ENCODE measurements at regions not wholly inside any gene's neighbourhood (a gene's known extent, or its start where the extent isn't known, plus 50 kb on each side); places are given as distances from the start of the nearest gene placed in this dataset.
"Not testable (repeated sequence)": the region's sequence is repeated elsewhere in the genome, so short reads cannot be mapped to it uniquely, and the experiment has no call there.

- no peaks in the 10 kb centered on the region for H3K9me3 Mint-ChIP-seq
- H3K4me3 Mint-ChIP-seq: no peak overlapping the region
- POLR2A ChIA-PET: interaction anchor here (1.5 to 2.1 kb wide), 2 partner anchors 62 to 64 kb away, joined by 3 to 11 read pairs; no protein-coding TSS in a partner anchor
- no peak overlapping the region for H3K27ac Mint-ChIP-seq
- no peak for TF ChIP-seq CTCF (IDR thresholded peaks at IDR 0.05)
- ATAC-seq (ENCODE audit: low read depth): no peak
- no peak for DNase-seq
- H3K4me1 Mint-ChIP-seq: peaks cover 83% of the 10 kb centered on the region
- intact Hi-C loops (cut with micrococcal nuclease): no loop called here
- peaks cover 13% of the 10 kb centered on the region for H3K36me3 Mint-ChIP-seq (ENCODE audit: low read depth)
- H3K27me3 Mint-ChIP-seq: no peaks in the 10 kb centered on the region
- CTCF ChIA-PET: no interaction called here
These were observed 69.3 kb upstream of the TNRC6B start for GRCh38 chr22:40108396-40108795.

- DNase-seq; H3K4me3 Mint-ChIP-seq; ATAC-seq (ENCODE audit: low read depth); H3K27ac Mint-ChIP-seq; H3K27me3 Mint-ChIP-seq; CTCF ChIA-PET; intact Hi-C loops (cut with micrococcal nuclease); H3K9me3 Mint-ChIP-seq: not testable (repeated sequence)
- POLR2A ChIA-PET: interaction anchor here (1.5 to 2.1 kb wide), 2 partner anchors 62 to 65 kb away, joined by 3 to 11 read pairs; no protein-coding TSS in a partner anchor
- peaks cover 15% of the 10 kb centered on the region for H3K36me3 Mint-ChIP-seq (ENCODE audit: low read depth)
- H3K4me1 Mint-ChIP-seq: peaks cover 87% of the 10 kb centered on the region
These were observed 68.8 kb upstream of the TNRC6B start for GRCh38 chr22:40108926-40109325.

GRCh38 chr22:40111451-40111850 is 66.3 kb upstream of the TNRC6B start:
- H3K4me1 Mint-ChIP-seq: peaks cover 84% of the 10 kb centered on the region
- intact Hi-C loops (cut with micrococcal nuclease): no loop called here
- ChIA-PET POLR2A (interaction anchor here (3.9 kb wide), 1 partner anchor 67 kb away, joined by 15 read pairs; no protein-coding TSS in a partner anchor), CTCF (no interaction called here)
- H3K4me3 Mint-ChIP-seq: no peak overlapping the region
- TF ChIP-seq CTCF (IDR thresholded peaks at IDR 0.05): no peak
- ATAC-seq (ENCODE audit: low read depth) (no peak), DNase-seq (no peak)
- peak overlapping the region; percentile 62 for H3K27ac Mint-ChIP-seq
- no peaks in the 10 kb centered on the region for H3K9me3 Mint-ChIP-seq
- H3K36me3 Mint-ChIP-seq (ENCODE audit: low read depth): peaks cover 11% of the 10 kb centered on the region
- H3K27me3 Mint-ChIP-seq: no peaks in the 10 kb centered on the region

GRCh38 chr22:40112595-40112994 is 65.1 kb upstream of the TNRC6B start:
- TF ChIP-seq CTCF (IDR thresholded peaks at IDR 0.05): no peak
- H3K9me3 Mint-ChIP-seq: no peaks in the 10 kb centered on the region
- no peak for DNase-seq
- peaks cover 82% of the 10 kb centered on the region for H3K4me1 Mint-ChIP-seq
- CTCF ChIA-PET: interaction anchor here (0.6 kb wide), 1 partner anchor 375 kb away, joined by 3 read pairs; no protein-coding TSS in a partner anchor
- POLR2A ChIA-PET: interaction anchor here (3.9 kb wide), 1 partner anchor 68 kb away, joined by 15 read pairs; no protein-coding TSS in a partner anchor
- H3K27ac Mint-ChIP-seq: peak overlapping the region; percentile 46
- no peak for ATAC-seq (ENCODE audit: low read depth)
- peaks cover 15% of the 10 kb centered on the region for H3K36me3 Mint-ChIP-seq (ENCODE audit: low read depth)
- H3K27me3 Mint-ChIP-seq: no peaks in the 10 kb centered on the region
- H3K4me3 Mint-ChIP-seq: no peak overlapping the region
- intact Hi-C loops (cut with micrococcal nuclease): no loop called here

- intact Hi-C loops (cut with micrococcal nuclease): no loop called here
- Mint-ChIP-seq H3K36me3 (ENCODE audit: low read depth) (peaks cover 25% of the 10 kb centered on the region), H3K27me3 (no peaks in the 10 kb centered on the region), H3K9me3 (no peaks in the 10 kb centered on the region), H3K4me3 (no peak overlapping the region), H3K4me1 (peaks cover 76% of the 10 kb centered on the region), H3K27ac (peak overlapping the region; percentile 7)
- no peak for ATAC-seq (ENCODE audit: low read depth)
- CTCF ChIA-PET: no interaction called here
- POLR2A ChIA-PET: interaction anchor here (1.4 kb wide), 1 partner anchor 11 kb away, joined by 3 read pairs; no protein-coding TSS in a partner anchor
- TF ChIP-seq CTCF (IDR thresholded peaks at IDR 0.05): no peak
- no peak for DNase-seq
These were observed 64.0 kb upstream of the TNRC6B start for GRCh38 chr22:40113696-40114095.

GRCh38 chr22:40114411-40114810 is 63.3 kb upstream of the TNRC6B start:
- POLR2A ChIA-PET: interaction anchor here (1.4 kb wide), 1 partner anchor 12 kb away, joined by 3 read pairs; no protein-coding TSS in a partner anchor
- Mint-ChIP-seq H3K27me3 (no peaks in the 10 kb centered on the region), H3K36me3 (ENCODE audit: low read depth) (peaks cover 28% of the 10 kb centered on the region), H3K9me3 (no peaks in the 10 kb centered on the region), H3K4me3 (no peak overlapping the region), H3K4me1 (peaks cover 70% of the 10 kb centered on the region), H3K27ac (peak overlapping the region; percentile 56)
- DNase-seq: no peak
- CTCF ChIA-PET: no interaction called here
- TF ChIP-seq CTCF (IDR thresholded peaks at IDR 0.05): no peak
- ATAC-seq (ENCODE audit: low read depth): no peak
- intact Hi-C loops (cut with micrococcal nuclease): no loop called here
